GM21576 (cell line): ENCODE measurements at regions not wholly inside any gene's neighbourhood (a gene's known extent, or its start where the extent isn't known, plus 50 kb on each side); places are given as distances from the start of the nearest gene placed in this dataset.

Experiments
- ATAC-seq: cut with Tn5 transposase; IDR thresholded peaks from one replicate; pipeline ENCODE4 v1.9.1; 2021; ENCODE audit warnings: mild to moderate bottlenecking, moderate library complexity; ENCODE audit not compliant: unreplicated experiment

- no peak for ATAC-seq
These were observed 872.1 kb upstream of the PCDH20 start for GRCh38 chr13:62287764-62288163.

GRCh38 chr13:62280590-62280989 lies 864.9 kb upstream of the PCDH20 start:
- peak; percentile 67 for ATAC-seq

- no peak for ATAC-seq
These were observed 862.6 kb upstream of the PCDH20 start for GRCh38 chr13:62278271-62278670.

GRCh38 chr13:62251734-62252133 lies 836.1 kb upstream of the PCDH20 start:
- no peak for ATAC-seq

GRCh38 chr13:62250501-62251201 lies 835.0 kb upstream of the PCDH20 start:
- no peak for ATAC-seq

- no peak for ATAC-seq
These were observed 830.9 kb upstream of the PCDH20 start for GRCh38 chr13:62246581-62246980.

GRCh38 chr13:62243106-62243505 lies 827.5 kb upstream of the PCDH20 start:
- no peak for ATAC-seq

GRCh38 chr13:62234780-62235440 lies 819.3 kb upstream of the PCDH20 start:
- ATAC-seq = no peak

- ATAC-seq = no peak
These were observed 795.3 kb upstream of the PCDH20 start for GRCh38 chr13:62210951-62211350.

- peak; percentile 77 for ATAC-seq
These were observed 793.9 kb upstream of the PCDH20 start for GRCh38 chr13:62209529-62209928.

GRCh38 chr13:62207388-62207787 lies 791.7 kb upstream of the PCDH20 start:
- ATAC-seq = no peak

GRCh38 chr13:62206165-62206564 lies 790.5 kb upstream of the PCDH20 start:
- no peak for ATAC-seq

- no peak for ATAC-seq
These were observed 789.6 kb upstream of the PCDH20 start for GRCh38 chr13:62205273-62205672.

GRCh38 chr13:62194371-62194770 lies 778.7 kb upstream of the PCDH20 start:
- no peak for ATAC-seq

GRCh38 chr13:62193919-62194318 lies 778.3 kb upstream of the PCDH20 start:
- no peak for ATAC-seq

GRCh38 chr13:62185631-62186255 lies 770.1 kb upstream of the PCDH20 start:
- no peak for ATAC-seq

GRCh38 chr13:62176051-62176450 lies 760.4 kb upstream of the PCDH20 start:
- no peak for ATAC-seq

- no peak for ATAC-seq
These were observed 758.3 kb upstream of the PCDH20 start for GRCh38 chr13:62173958-62174357.

- ATAC-seq = no peak
These were observed 756.0 kb upstream of the PCDH20 start for GRCh38 chr13:62171697-62172096.

GRCh38 chr13:62168891-62169290 lies 753.2 kb upstream of the PCDH20 start:
- ATAC-seq = no peak

GRCh38 chr13:62167650-62168172 lies 752.1 kb upstream of the PCDH20 start:
- ATAC-seq = no peak

- ATAC-seq = no peak
These were observed 747.2 kb upstream of the PCDH20 start for GRCh38 chr13:62162860-62163259.
